ENCODE measurements at regions not wholly inside any gene's neighbourhood (a gene's known extent, or its start where the extent isn't known, plus 50 kb on each side); places are given as distances from the start of the nearest gene placed in this dataset.

GRCh38 chr4:114279711-114280110, 300.3 kb upstream of the ARSJ start:
- CTCF ChIA-PET, result no interaction called here
- no peak for TF ChIP-seq EZH2 (IDR thresholded peaks at IDR 0.05; ENCODE audit: borderline replicate concordance, low read depth, low read length, poor library complexity, severe bottlenecking)
- TF ChIP-seq, protein P1, sequence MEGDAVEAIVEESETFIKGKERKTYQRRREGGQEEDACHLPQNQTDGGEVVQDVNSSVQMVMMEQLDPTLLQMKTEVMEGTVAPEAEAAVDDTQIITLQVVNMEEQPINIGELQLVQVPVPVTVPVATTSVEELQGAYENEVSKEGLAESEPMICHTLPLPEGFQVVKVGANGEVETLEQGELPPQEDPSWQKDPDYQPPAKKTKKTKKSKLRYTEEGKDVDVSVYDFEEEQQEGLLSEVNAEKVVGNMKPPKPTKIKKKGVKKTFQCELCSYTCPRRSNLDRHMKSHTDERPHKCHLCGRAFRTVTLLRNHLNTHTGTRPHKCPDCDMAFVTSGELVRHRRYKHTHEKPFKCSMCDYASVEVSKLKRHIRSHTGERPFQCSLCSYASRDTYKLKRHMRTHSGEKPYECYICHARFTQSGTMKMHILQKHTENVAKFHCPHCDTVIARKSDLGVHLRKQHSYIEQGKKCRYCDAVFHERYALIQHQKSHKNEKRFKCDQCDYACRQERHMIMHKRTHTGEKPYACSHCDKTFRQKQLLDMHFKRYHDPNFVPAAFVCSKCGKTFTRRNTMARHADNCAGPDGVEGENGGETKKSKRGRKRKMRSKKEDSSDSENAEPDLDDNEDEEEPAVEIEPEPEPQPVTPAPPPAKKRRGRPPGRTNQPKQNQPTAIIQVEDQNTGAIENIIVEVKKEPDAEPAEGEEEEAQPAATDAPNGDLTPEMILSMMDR (conservative IDR thresholded peaks at IDR 0.05; ENCODE audit: low read depth, low read length), result no peak

GRCh38 chr4:114280645-114281044, 301.2 kb upstream of the ARSJ start:
- H3K9me3 ChIP-seq (ENCODE audit: low read depth, low read length, poor library complexity, severe bottlenecking), result peaks cover 7% of the 10 kb centered on the region
- H3K4me1 ChIP-seq (ENCODE audit: insufficient read depth, low read length, poor library complexity, severe bottlenecking), result peaks cover 4% of the 10 kb centered on the region
- no peak overlapping the region for H3K27ac ChIP-seq (ENCODE audit: low read depth, low read length, poor library complexity, severe bottlenecking)
- no peaks in the 10 kb centered on the region for H3K36me3 ChIP-seq (ENCODE audit: insufficient read depth, low read length, poor library complexity, severe bottlenecking)
- no peaks in the 10 kb centered on the region for H3K27me3 ChIP-seq (replicated peaks; ENCODE audit: insufficient read depth, low read depth, low read length, poor library complexity)
- ChIA-PET POLR2A (ENCODE audit: low non-redundant PET) (no interaction called here), CTCF (no interaction called here)
- no peak for TF ChIP-seq EZH2 (IDR thresholded peaks at IDR 0.05; ENCODE audit: borderline replicate concordance, low read depth, low read length, poor library complexity, severe bottlenecking)
- TF ChIP-seq, protein P1 (conservative IDR thresholded peaks at IDR 0.05; ENCODE audit: low read depth, low read length), result no peak
- intact Hi-C loops (cut with micrococcal nuclease; ENCODE audit: unreplicated experiment), result no loop called here
- DNase-seq (ENCODE audit: low spot score), result no peak
- no peak overlapping the region for H3K4me3 ChIP-seq (ENCODE audit: low read depth, low read length, poor library complexity, severe bottlenecking)
- no TSS peak for BruUV-seq (replicated peaks)

More at GRCh38 chr4:114279711-114280110, 300.3 kb upstream of the ARSJ start:
- BruUV-seq (replicated peaks), result no TSS peak
- POLR2A ChIA-PET (ENCODE audit: low non-redundant PET), result no interaction called here
- Histone ChIP-seq H3K36me3 (ENCODE audit: insufficient read depth, low read length, poor library complexity, severe bottlenecking) (no peaks in the 10 kb centered on the region), H3K4me1 (ENCODE audit: insufficient read depth, low read length, poor library complexity, severe bottlenecking) (peaks cover 4% of the 10 kb centered on the region), H3K9me3 (ENCODE audit: low read depth, low read length, poor library complexity, severe bottlenecking) (peaks cover 7% of the 10 kb centered on the region), H3K27ac (ENCODE audit: low read depth, low read length, poor library complexity, severe bottlenecking) (no peak overlapping the region), H3K27me3 (replicated peaks; ENCODE audit: insufficient read depth, low read depth, low read length, poor library complexity) (no peaks in the 10 kb centered on the region), H3K4me3 (ENCODE audit: low read depth, low read length, poor library complexity, severe bottlenecking) (no peak overlapping the region)
- intact Hi-C loops (cut with micrococcal nuclease; ENCODE audit: unreplicated experiment), result no loop called here
- DNase-seq (ENCODE audit: low spot score), result no peak

DNA sequence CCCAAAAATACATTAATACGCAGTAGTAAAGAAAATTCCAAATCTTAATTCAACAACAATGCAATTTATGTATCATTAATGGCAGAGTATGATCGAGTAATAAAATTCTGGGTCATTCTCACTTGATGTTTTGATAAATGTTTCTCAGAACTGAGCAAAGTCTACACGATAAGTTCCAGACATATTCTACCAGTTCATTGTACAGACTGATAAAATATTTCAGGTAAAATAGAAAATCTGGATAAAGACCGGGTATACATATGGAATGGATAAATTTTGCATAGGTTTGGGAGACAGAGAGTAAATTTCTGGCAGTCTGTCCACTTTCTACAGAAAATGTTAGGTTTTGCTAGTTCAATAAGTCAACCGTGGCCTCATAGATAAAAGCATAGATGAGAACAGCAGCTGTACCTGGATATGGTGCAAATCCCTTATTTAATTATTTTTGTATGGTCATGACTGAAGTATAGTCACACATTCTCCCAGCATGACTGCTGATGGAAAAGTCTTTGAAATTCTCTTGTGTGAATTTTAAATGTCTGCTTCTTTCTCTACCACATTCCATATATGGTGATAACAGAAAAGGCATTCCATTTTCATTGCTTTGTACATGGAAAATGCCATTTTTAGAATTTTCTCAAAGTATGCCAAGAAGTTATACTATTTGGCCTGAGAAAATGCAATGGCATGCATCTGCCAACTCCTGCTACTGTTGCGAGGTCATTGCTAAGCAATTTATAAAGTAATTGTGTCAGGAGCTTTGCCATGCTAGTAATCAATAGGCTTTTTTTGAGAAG, 301.9 kb upstream of the ARSJ start:
- TF ChIP-seq, protein P1 (conservative IDR thresholded peaks at IDR 0.05; ENCODE audit: low read depth, low read length), result no peak
- TF ChIP-seq EZH2 (IDR thresholded peaks at IDR 0.05; ENCODE audit: borderline replicate concordance, low read depth, low read length, poor library complexity, severe bottlenecking), result no peak
- intact Hi-C loops (cut with micrococcal nuclease; ENCODE audit: unreplicated experiment), result no loop called here
- H3K4me3 ChIP-seq (ENCODE audit: low read depth, low read length, poor library complexity, severe bottlenecking), result no peak overlapping the region
- no peak for DNase-seq (ENCODE audit: low spot score)
- ChIA-PET CTCF (no interaction called here), POLR2A (ENCODE audit: low non-redundant PET) (no interaction called here)
- BruUV-seq (replicated peaks), result no TSS peak
- no peaks in the 10 kb centered on the region for H3K36me3 ChIP-seq (ENCODE audit: insufficient read depth, low read length, poor library complexity, severe bottlenecking)
- peaks cover 7% of the 10 kb centered on the region for H3K9me3 ChIP-seq (ENCODE audit: low read depth, low read length, poor library complexity, severe bottlenecking)
- H3K27ac ChIP-seq (ENCODE audit: low read depth, low read length, poor library complexity, severe bottlenecking), result no peak overlapping the region
- peaks cover 4% of the 10 kb centered on the region for H3K4me1 ChIP-seq (ENCODE audit: insufficient read depth, low read length, poor library complexity, severe bottlenecking)
- no peaks in the 10 kb centered on the region for H3K27me3 ChIP-seq (replicated peaks; ENCODE audit: insufficient read depth, low read depth, low read length, poor library complexity)
